ENCODE measurements at regions not wholly inside any gene's neighbourhood (a gene's known extent, or its start where the extent isn't known, plus 50 kb on each side); places are given as distances from the start of the nearest gene placed in this dataset.

- TF ChIP-seq ETV6 (conservative IDR thresholded peaks at IDR 0.05 in 1 of 2, IDR thresholded peaks at IDR 0.05 in 1 of 2; ENCODE audit: borderline replicate concordance in 1 of 2, low read depth in 1 of 2): no peak
Measured at GRCh38 chr14:66291756-66292155, 194.4 kb upstream of the CCDC196 start (continued).

DNA sequence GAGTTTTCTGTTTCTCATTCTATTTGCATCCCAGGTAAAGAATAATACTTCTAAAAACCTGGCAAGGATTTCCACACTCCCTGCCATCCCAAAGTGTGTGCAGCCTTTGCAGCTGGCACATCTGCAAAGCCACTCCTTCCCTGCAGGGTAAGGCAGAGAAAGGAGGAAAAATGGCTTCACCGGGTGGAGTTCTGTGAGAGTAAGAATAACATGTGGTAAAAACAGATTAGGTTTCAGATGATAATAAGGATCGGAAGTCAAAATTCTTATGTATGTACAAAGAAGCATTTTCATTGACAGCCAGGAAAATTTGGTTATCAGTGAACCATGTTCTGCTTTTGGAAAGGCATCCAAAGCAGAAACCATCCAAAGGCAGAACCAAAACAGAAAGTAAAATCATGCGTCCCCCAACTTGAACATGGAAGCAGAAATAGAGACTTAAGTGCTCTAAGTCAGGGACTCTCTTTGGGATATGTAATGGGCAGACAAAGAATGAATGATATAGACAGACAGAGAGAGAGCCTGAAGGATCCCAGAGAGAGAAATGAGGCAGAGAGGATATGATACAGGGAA lies 192.6 kb upstream of the CCDC196 start:
- RAD21 ChIA-PET (ENCODE audit: unreplicated experiment): no interaction called here
- DNase-seq (ENCODE audit: low read depth, low spot score): no peak
- BruUV-seq (replicated peaks): no TSS peak
- in situ Hi-C loops (cut with MboI): no loop called here
- Histone ChIP-seq H3K9ac (ENCODE audit: control insufficient read depth, insufficient read depth, low read length) (no peak overlapping the region), H2AFZ (ENCODE audit: control insufficient read depth, low read depth, low read length) (no peak overlapping the region; the same call in 1 of the 2 replicates), H3K4me1 (ENCODE audit: control insufficient read depth, insufficient read depth, low read length) (no peaks in the 10 kb centered on the region), H3K27ac (ENCODE audit: control insufficient read depth, insufficient read depth) (no peak overlapping the region), H4K20me1 (ENCODE audit: control insufficient read depth, insufficient read depth) (no peaks in the 10 kb centered on the region), H3K36me3 (ENCODE audit: control insufficient read depth in 2 of 2, insufficient read depth in 2 of 2, low read length in 1 of 2) (no peaks in the 10 kb centered on the region), H3K4me2 (ENCODE audit: control insufficient read depth, insufficient read depth) (no peak overlapping the region; the same call in 1 of the 2 replicates), H3K79me2 (ENCODE audit: control insufficient read depth, insufficient read depth, low read length) (no peaks in the 10 kb centered on the region), H3K9me3 (replicated peaks; ENCODE audit: control insufficient read depth, insufficient read depth, low read length) (no peaks in the 10 kb centered on the region), H3K27me3 (replicated peaks in 1 of 2; ENCODE audit: control insufficient read depth in 2 of 2, insufficient read depth in 2 of 2, low read length in 1 of 2) (no peaks in the 10 kb centered on the region), H3K4me3 (no peak overlapping the region)
- intact Hi-C loops (cut with micrococcal nuclease; ENCODE audit: unreplicated experiment): no loop called here
- FAIRE-seq: no peak
- SMC1A ChIA-PET (ENCODE audit: uncharacterized antibody, unreplicated experiment): no interaction called here
- TF ChIP-seq FOS (IDR thresholded peaks at IDR 0.05; ENCODE audit: borderline replicate concordance, extremely low read depth, insufficient read length) (no peak), SIX5 (IDR thresholded peaks at IDR 0.05; ENCODE audit: low read depth, low read length, severe bottlenecking) (no peak), E2F4 (IDR thresholded peaks at IDR 0.05; ENCODE audit: low read depth, low read length) (no peak), EED (IDR thresholded peaks at IDR 0.05; ENCODE audit: low read depth) (no peak), NR2C2 (IDR thresholded peaks at IDR 0.05; ENCODE audit: borderline replicate concordance, control insufficient read depth, insufficient read length, low read depth) (no peak)
- POLR2A ChIA-PET: no interaction called here
- ATAC-seq: no peak
- 15% methylated on average over 3 of the region's 3 CpGs for WGBS (ENCODE audit: insufficient coverage, insufficient replicate concordance, low lambda C conversion rate, missing lambda C conversion rate)
- CTCF ChIA-PET: no interaction called here

All from GM12878 (cell line).